Stimulated activated CD4-positive, alpha-beta T cell treated with anti-CD3 and anti-CD28 coated beads, TNF-alpha, amount 100 ng/mL, for 1 hour (primary cell): ENCODE measurements at regions not wholly inside any gene's neighbourhood (a gene's known extent, or its start where the extent isn't known, plus 50 kb on each side); places are given as distances from the start of the nearest gene placed in this dataset.

Experiments
- DNase-seq, 3 donors: peaks; one replicate each; pipeline ENCODE4 v3.0.0-alpha.2; 2020; ENCODE audit warnings: low read depth in 3 of 3, low spot score in 1 of 3

DNA sequence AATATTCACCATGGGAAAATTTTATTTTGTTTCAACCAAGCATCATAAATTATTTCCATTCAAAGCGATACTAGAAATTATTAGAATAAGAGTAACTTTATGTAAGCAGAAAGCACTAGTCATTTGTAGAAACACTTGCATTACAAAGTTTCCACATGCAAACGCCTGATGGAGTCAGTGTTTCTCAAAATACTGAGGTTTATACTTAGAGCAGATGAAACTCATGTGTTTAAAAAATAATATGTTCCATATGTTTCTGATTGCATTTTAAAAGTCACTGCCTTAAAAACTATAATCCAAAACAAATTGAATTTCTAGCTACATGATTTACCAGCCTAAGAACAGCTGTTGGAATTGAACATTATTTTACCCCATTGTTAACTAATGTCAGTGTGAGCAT, 1246.4 kb downstream of the SLC16A7 start:
- DNase-seq: no peak

DNA sequence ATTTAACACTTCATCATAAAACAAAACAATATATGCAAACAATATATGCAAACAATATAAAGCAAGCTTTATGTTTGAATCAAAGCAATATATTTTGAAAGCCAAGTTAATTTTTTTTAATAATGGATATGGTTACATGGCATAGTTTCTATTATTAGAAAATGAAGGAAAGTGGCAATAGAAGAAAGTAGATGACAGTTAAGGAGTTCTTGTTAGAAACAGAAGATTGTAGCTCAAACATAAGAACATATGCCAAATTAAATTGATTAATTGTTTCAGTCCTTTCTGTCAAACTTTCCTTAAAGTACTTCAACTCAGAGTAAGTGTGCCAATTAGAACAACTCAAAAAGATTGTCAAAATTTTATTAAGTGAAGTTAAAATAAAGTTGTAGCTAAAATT, 1248.3 kb downstream of the SLC16A7 start:
- DNase-seq: no peak

DNA sequence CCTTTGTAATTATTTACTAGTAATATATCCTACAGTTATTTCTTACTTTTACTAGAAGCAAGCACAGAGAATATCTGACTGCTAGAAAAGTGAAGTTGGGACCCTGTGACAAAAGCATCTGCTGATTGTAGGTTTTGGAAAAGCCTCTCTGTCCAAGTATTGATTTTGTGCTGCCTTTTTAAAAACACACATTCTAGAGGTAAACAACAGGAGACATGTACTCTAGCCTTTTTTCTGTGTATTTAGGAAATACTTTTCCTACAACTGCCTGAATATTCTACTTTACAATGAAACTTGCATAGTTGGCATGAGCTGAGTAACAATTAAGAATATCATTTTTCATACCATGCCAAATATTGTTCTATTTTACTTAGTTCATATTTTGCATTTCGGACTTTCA, 1249.0 kb downstream of the SLC16A7 start:
- DNase-seq: no peak

DNA sequence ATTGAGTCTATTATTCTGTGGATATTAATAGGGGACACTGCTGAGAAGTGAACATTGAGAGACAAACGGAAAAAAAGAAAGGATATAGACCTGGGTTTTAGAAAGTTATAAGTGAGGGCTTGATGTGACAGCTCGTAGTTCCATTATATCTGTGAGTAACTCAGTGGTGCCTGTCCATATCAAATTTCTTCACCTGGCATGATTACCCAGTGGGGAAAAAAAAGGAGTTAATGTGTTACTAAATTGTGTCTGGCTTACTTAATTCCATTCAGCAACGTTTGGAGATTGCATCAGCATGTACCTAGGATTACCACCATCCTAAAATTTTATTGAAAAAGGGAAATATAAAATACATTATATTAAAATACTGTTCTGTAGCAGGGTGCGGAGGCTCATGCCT, 1249.9 kb downstream of the SLC16A7 start:
- no peak for DNase-seq

DNA sequence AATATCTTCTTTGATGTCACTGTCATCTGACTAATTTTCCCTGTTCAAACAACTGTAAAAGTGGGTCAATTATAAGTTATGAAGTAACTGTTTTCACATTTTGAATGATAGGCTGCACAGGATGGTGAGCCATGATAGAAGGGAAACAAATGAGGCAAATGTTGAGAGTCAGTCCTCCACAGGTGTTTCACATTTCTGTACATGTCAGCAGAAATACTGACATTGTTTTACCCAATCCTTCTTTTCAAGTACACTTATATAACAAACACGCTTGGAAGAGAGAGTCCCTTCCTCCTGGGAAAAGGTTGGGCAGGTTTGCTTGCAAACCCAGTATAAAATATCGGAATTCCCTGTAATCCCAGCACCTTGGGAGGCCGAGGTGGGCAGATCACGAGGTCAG, 1251.5 kb downstream of the SLC16A7 start:
- no peak for DNase-seq

DNA sequence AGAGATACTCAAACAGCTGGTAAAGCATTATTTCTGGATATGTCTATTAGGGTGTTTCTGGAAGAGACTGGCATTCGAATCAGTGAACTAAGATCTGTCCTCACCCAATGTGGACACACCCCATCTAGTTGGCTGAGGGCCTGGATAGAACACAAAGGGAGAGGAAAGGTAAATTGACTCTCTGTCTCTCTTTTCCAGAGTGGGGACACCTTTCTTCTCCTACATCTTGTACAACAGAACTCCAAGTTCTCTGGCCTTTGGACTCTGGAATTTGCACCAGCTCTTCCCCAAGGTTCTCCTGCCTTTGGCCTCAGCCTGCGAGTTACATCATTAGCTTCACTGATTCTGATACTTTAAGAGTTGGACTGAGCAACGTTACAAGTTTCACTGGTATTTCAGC, 1253.9 kb downstream of the SLC16A7 start:
- no peak for DNase-seq

DNA sequence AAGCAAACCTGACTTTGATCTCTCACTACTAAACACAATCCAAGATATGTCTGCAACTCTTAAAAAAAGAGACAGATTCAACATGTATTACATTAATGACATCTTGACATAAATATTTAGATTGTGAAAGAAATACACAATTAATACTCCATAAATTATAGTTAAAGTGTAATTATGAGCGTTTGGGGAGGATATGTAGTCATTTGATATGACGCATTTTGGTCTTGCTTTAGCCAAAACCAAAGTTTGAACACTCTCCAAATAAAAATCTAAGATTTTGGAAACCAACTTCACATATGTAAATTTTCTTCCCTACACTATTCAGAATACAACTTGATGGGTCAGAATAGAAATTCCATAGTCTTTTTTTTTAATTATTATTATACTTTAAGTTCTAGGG, 1257.6 kb downstream of the SLC16A7 start:
- DNase-seq: no peak

DNA sequence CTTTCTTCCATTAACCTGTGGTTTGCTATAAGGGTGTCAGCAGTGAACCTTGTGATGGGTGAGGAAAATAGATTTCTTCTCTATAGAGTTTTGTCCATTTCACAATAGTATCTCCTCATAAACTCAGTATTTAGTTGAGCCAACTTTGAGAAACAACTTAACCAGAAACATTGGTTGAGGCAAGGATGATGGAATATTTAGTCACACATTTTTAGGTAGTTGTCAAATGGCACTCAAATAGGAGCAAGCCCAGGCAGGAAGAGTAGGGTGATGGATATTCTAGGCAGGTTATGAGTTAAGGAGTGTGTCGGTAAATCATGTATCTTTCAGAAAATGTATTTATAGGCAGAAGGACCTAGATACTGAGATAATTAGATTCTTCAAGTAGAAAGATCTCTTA, 1267.6 kb downstream of the SLC16A7 start:
- no peak for DNase-seq

DNA sequence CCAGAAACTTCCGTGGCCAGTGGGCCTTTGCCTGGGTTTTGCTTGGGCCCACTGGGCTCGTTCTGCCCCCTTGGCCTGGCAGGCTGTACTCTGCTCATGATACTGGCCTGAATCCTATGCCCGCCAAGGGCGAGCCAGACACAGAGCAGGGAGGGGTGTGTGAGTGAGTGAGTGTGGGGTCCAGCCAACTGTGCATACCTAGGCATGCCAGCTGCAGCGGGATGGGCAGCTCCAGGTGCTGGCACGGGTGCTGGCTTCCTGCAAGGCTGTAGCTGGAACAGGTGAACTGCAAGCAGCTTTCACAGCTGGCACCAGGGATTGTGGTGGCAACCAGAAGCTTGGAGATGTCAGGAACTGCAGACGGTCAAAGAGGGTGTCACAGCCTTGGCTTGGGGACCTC, 1276.4 kb downstream of the SLC16A7 start:
- no peak for DNase-seq

DNA sequence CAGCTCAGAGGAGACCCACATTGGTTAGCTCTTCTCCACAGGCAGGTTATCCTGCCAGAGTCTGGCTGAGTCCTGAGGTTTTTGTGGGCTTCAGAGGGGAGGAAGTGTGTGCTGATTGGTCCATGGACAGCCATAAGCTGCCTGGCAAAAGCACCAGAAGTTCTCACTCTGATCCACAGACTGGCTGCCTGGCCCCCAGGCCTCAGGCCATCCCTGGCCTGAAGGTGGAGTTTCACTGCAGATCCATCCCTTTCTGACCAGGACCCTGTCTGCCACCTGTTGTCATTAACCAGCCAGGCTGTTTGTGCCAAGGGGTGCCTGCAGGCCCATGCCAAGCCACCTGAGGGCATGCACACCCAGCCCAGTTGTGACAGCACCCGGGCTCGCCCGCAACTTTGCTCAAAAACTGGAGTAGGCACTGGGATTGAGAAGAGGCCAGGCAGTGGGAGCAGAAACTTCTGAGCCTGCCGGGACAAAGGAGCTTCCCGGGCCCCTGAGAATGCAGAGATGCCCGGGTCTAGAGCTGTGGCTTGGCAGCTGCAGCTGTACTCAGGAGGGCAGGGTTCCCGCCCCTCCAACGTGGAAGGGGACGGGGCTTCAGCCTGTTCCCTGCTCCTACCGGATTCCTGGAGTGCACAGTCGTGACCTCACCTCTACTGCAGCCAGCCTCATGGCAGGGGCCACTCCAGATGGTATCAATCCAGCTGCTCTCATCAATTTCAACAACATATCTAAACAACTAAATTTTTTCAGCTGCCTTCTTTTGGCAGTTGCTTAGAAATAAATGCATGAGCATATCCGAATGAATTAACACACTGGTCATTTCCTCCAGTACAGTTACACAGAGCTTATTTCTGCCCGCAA, 1277.3 kb downstream of the SLC16A7 start:
- no peak for DNase-seq

DNA sequence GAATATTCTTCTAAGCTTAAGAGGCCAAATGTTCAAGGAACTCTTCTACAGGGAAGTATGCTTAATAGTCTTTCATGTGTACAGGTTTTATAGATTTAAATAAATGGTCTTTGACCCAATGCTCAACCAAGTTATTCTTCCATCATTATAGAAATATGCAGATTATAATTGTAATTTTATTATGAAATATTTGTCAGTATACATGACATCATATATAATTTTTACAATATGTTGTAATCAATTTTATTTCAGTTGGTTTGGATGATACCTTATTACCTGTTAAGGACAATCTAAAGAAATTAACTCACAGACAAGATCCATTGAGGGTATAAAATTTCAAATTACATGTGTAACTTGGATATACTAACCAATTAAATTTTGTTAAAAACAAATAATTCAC, 1278.3 kb downstream of the SLC16A7 start:
- no peak for DNase-seq

DNA sequence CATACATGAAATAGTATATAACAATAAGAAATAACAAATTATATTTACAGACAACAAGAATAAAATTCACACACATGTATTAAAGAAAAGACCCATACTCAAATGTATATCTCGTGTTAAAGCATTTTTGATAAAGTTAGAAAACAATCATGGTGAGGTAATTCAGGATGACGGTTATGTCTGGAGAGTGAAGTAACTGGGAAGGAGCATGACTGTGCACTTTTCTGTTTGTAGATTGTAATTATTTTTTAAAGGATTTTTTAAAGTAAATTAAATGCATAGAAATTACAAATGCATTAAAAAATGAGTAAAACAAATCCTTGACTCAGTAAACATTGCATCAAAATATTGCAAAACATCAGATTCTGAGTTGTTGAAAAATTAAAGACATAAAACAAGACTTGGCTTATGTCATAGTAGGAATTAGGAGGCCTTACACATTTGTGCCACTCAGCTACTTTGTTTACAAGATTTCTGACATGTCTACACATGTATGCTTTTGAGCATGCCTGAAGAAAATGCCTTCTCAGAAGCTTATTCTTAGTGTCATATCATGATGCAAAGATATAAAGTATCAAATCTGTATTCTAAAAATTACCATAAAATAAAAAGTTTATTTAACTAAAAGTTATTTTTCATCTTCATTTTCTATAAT, 1325.1 kb downstream of the SLC16A7 start:
- no peak for DNase-seq

DNA sequence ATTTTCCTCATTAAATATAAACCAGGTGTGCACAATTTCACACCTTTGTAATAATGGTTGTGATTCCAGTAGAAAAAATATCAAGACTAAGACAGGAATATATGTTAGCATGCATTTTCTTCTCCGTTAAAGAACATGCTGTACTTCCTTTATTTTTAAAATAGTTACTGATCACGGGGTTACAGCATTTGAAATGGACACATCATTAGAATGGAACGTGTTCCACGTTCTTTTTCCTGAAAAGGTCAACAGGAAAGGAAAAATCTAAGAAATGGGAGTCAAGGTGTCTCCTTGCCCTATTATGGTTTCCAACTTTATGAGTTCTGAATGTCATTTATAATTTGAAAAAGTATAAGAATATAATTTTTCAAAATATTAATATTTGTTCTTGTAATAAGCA, 1325.7 kb downstream of the SLC16A7 start:
- no peak for DNase-seq

DNA sequence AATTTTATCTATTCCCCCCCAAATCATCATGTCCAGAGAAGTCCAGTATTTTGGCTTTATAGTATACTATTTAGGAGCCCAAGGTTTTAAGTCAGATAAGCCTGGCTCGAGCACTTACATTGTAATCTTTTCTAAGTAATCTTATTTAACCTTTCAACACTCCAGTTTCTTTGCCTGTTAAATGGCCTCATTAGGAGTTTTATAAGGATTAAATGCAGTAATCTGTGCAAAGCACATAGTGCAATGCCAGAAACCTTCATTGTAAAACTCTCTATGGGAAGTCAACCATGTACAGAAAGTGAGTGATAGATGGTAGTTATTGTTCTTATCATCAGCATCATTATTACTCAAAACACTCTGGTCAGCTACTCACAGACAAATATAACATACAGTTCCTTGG, 1330.4 kb downstream of the SLC16A7 start:
- DNase-seq: no peak

DNA sequence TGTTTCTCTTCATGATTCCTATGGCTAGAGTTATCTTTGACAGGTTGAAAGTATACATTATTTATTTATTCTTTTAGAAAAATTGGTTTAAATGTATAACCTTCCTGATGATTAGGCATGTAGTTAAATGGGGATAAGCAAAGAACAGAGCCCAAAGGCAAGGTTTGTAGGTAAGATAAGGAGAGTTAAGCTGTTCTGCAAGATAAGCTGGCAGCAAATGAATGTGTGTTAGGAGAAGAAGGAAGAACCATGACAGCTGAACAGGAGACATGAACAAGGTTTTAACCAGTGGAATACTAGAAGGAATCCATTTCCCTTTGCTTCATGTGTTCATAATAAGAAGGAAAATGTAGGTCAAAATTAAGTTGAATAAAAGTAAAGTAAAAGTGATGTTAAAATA, 1330.1 kb upstream of the USP15 start:
- DNase-seq: no peak

DNA sequence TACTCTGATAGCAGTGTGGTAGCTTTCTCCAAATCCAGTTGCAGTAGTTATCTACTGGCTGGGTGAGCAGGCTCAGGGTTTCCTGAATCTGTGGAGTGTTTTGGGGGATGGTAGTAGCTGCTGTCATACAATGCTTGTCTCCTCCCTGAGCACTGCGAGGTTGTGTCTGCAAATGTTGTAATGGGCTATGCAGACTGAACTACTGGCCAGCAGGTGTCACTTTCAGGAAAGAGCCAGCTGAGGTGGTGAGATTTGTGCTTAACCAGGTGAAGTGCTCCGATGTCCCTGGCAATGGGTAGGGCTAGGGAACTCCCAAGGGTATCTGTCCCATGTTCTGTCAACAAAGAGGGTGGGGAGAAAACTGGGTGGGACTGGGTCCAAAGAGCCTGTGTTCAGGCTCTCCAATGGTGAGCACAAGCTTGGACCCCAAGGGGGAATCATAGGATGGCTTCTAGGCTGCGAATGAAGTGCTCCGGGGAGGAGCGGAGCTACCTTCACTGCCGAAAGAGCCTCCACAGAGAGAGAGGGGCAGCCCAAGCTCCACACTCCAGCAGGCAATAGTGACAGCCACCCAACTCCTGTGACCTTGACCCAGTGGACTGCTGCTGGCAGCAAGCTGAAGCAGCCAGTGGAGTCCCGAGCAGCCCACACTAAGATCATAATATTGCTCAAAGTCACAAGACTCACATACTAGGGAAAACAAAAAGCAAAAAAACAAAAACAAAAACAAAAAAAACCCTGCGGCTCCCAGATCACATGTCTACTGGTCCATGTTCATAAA, 1324.0 kb upstream of the USP15 start:
- no peak for DNase-seq

DNA sequence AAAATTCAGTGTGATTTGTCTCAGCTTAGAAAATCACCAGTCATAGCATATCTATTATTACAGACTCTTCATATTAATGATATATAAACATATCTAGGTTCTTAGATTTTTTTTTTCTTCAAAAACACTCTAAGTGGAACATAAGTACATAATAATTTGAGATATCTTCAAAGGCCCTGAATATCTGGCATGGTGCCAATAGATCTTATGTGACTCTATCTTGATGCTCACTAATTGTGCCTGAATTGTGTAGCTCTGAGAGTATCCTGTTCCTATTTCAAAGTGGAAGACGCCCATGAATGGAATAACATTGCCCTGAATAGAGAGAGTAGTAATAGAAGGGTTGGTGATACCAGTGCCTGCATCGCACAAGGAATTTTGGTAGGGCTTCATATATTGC, 1312.7 kb upstream of the USP15 start:
- DNase-seq: no peak

DNA sequence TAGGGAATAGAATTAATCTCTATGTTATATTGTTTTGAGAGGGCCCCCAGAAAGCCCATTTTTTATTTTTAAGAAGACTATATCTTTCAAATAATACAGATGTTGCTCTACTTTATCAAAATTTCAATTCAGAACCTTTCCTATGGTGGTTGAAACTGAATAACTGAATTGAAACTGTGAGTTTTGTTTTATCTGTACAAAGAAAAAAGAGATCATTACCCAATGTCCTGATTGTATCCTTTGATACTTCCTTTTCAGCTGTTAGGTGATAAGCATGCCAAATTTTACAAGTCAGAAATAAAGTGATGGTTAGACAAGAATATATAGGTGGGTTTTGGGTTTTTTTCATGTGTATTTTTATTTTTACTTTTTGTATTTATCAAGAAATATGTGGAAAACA, 1293.1 kb upstream of the USP15 start:
- DNase-seq: no peak

DNA sequence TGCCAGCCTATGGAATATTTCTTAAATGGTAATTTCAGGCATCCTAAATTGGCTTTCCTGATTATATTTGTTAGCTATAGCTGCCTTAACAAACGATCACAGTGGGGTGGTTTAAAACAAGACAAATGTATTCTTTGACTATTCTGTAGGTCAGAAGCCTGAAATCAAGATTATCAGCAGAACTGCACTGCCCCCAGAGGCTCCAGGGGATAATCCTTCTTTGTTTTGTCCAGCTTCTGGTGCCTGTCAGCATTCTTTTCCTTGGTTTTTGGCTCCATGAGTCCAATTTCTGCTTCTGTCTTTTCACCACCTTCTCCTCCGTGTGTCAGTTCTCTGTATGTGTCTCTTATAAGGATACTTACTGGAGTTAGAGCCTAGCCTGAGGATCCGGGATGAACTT, 1282.2 kb upstream of the USP15 start:
- DNase-seq: no peak

DNA sequence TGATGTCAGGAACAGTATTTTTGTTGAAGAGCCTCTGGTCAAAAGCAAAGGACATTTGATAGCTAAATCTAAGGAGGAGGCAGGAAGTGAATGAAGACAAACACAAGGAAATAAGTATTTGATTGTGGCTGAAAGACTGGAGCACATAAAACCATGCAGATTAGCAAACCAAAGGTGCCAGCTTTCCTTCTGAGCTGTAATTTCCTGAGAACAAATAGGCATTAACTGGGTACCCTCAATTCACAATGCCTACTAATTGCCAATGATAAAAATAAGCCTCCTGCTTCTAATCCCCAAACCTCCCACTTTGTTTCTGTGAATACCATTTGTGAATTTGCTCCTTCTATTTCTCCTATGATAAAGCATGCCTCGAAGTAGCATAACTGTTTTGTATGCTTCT, 1279.6 kb upstream of the USP15 start:
- no peak for DNase-seq

DNA sequence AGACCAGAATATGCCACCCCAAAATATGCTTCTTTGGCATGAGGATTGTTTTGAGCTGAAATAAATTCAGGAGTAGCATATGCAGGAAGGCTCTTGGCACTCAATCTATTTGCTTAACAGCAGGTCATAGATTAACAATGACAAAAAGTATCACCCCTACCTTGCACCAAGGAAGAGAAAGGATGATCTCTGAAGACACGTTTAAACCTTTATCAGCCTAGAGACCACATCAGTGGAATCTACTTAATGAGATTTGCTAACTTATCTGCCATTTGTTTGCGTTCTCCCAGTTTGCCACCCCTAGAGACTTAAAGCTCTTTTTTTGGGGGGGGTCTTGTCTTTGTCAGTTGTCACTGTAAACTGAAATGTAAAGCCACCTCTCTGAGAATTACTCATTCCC, 1278.7 kb upstream of the USP15 start:
- DNase-seq: no peak

DNA sequence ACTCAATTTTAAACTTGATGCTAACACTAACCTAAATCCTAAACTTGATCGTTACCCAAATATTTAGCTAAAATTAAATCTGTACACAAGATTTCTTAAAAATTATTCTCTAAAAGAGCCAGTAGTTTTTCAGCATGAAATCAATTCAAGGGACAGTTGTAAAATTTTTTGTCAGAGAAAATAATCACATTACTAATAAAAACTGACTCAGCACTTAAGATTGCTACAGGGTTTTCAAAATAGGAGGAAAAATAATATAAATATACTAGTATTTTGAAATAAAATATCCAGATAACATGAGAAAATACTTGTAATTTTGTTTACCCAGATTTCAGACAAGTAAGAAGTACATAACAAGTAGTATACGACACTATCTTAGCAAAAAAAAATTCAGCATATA, 1268.1 kb upstream of the USP15 start:
- no peak for DNase-seq
